GM23248 (cell line): ENCODE measurements at regions not wholly inside any gene's neighbourhood (a gene's known extent, or its start where the extent isn't known, plus 50 kb on each side); places are given as distances from the start of the nearest gene placed in this dataset.
A peak's percentile ranks its signal among the peaks of the same experiment; 100 is the strongest.

Experiments used
- DNase-seq: peaks from one replicate; pipeline ENCODE4 v3.0.0-alpha.2; 2015
- H2AFZ ChIP-seq: fragments of 200-600 bp; sonication (generic); 2 replicates; pipeline ENCODE4 v1.6.1; 2016; ENCODE audit warnings: antibody characterized with exemption
- H3F3A ChIP-seq: fragments of 200-600 bp; sonication (generic); 2 replicates; pipeline ENCODE4 v1.6.1; 2016; ENCODE audit warnings: mild to moderate bottlenecking, antibody characterized with exemption, mixed run types; ENCODE audit not compliant: insufficient read depth
- H3K27ac ChIP-seq: fragments of 200-600 bp; sonication (generic); 2 replicates; pipeline ENCODE4 v1.5.1; 2016; ENCODE audit warnings: mild to moderate bottlenecking
- H3K27me3 ChIP-seq: fragments of 200-600 bp; sonication (generic); replicated peaks from 2 replicates; pipeline ENCODE4 v1.6.1; 2016; ENCODE audit warnings: mild to moderate bottlenecking; ENCODE audit not compliant: insufficient read depth
- H3K36me3 ChIP-seq: fragments of 200-600 bp; sonication (generic); 2 replicates; pipeline ENCODE4 v1.6.1; 2016; ENCODE audit warnings: low read depth, mild to moderate bottlenecking
- H3K4me1 ChIP-seq: fragments of 200-600 bp; sonication (generic); 2 replicates; pipeline ENCODE4 v1.6.1; 2016; ENCODE audit warnings: mild to moderate bottlenecking; ENCODE audit not compliant: insufficient read depth
- H3K4me2 ChIP-seq: fragments of 200-600 bp; sonication (generic); one replicate; pipeline ENCODE4 v1.6.1; 2016; ENCODE audit warnings: mild to moderate bottlenecking; ENCODE audit not compliant: unreplicated experiment
- H3K4me3 ChIP-seq: fragments of 200-600 bp; sonication (generic); 2 replicates; pipeline ENCODE4 v1.5.1; 2016; ENCODE audit warnings: mild to moderate bottlenecking
- H3K79me2 ChIP-seq: fragments of 200-600 bp; sonication (generic); 2 replicates; pipeline ENCODE4 v1.6.1; 2016; ENCODE audit warnings: mild to moderate bottlenecking; ENCODE audit not compliant: insufficient read depth
- H3K9ac ChIP-seq: fragments of 200-600 bp; sonication (generic); 2 replicates; pipeline ENCODE4 v1.6.1; 2016; ENCODE audit warnings: mild to moderate bottlenecking
- H3K9me2 ChIP-seq: fragments of 200-600 bp; sonication (generic); 2 replicates; pipeline ENCODE4 v1.6.1; 2016; ENCODE audit warnings: mixed run types, mild to moderate bottlenecking, moderate library complexity; ENCODE audit not compliant: insufficient read depth
- H3K9me3 ChIP-seq: fragments of 200-600 bp; sonication (generic); one replicate; pipeline ENCODE4 v1.6.1; 2017; ENCODE audit warnings: low read depth
- H4K20me1 ChIP-seq: fragments of 200-600 bp; sonication (generic); 2 replicates; pipeline ENCODE4 v1.6.0; 2016; ENCODE audit not compliant: insufficient read depth
- EZH2 ChIP-seq: fragments of 200-600 bp; sonication (generic); IDR thresholded peaks from 2 replicates; pipeline ENCODE4 v1.6.1; 2018; ENCODE audit warnings: antibody characterized with exemption, mild to moderate bottlenecking; ENCODE audit not compliant: insufficient read depth, poor library complexity, severe bottlenecking
- EZH2phosphoT487 ChIP-seq: fragments of 200-600 bp; sonication (generic); IDR thresholded peaks from 2 replicates; pipeline ENCODE4 v1.6.1; 2018; ENCODE audit warnings: antibody characterized with exemption, moderate library complexity, mild to moderate bottlenecking, low read depth; ENCODE audit not compliant: insufficient read depth
- WGBS, 2 experiments: methylation state at CpG; one replicate each; pipeline ENCODE4 v1.1.6; 2015 to 2017; ENCODE audit warnings: low lambda C conversion rate in 2 of 2, low coverage in 1 of 2; ENCODE audit errors: missing lambda C conversion rate in 2 of 2; 5-methylcytosine and 5-hydroxymethylcytosine counted together
- in situ Hi-C: fragments of 300-500 bp; cut with MboI; formaldehyde crosslinking; loops from 2 replicates; pipeline ENCODE4 v1.15.0; 2020

DNA sequence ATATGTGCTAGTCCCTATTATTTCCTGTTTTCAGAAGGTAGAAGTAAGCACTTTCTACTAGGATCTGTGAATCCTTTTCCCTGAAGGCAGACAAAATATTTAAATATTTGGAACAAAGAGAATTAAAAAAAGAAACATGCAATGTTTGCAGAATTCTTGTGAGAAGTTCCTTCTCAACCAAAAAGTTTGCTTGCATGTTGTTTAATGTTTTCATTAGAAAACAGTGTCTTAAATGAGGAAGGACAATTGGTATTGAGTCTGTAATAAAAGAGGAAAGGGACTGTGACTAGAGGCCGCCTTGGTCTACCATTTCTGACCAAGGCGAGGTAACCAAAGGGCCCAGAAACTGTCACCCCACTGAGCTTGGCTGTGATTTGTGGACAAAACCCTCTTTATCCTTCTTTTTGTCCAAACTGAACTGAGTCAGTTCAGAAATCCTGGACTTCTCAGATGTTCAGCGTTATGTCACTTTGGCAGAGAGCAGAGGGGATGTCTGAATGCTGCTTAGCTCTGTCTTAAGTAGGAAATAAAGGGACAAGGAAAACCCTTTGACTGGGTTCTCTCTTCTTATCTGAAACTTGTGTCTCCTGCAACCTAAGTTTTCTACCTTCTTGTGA is 129.8 kb upstream of the CPM start:
- Histone ChIP-seq H3K4me1 (peaks cover 11% of the 10 kb centered on the region), H3K27ac (no peak overlapping the region), H3K4me2 (no peak overlapping the region), H3K9me3 (no peaks in the 10 kb centered on the region), H3K9ac (no peak overlapping the region), H2AFZ (peak overlapping the region; percentile 66), H4K20me1 (no peaks in the 10 kb centered on the region), H3K4me3 (no peak overlapping the region), H3K27me3 (no peaks in the 10 kb centered on the region), H3K9me2 (no peaks in the 10 kb centered on the region), H3F3A (peaks cover 24% of the 10 kb centered on the region), H3K79me2 (no peaks in the 10 kb centered on the region), H3K36me3 (no peaks in the 10 kb centered on the region)
- no peak for DNase-seq
- in situ Hi-C loops, result no loop called here
- TF ChIP-seq EZH2 (no peak), EZH2phosphoT487 (no peak)
- 38 to 51% methylated on average over 3 of the region's 3 CpGs for WGBS, 2 experiments

DNA sequence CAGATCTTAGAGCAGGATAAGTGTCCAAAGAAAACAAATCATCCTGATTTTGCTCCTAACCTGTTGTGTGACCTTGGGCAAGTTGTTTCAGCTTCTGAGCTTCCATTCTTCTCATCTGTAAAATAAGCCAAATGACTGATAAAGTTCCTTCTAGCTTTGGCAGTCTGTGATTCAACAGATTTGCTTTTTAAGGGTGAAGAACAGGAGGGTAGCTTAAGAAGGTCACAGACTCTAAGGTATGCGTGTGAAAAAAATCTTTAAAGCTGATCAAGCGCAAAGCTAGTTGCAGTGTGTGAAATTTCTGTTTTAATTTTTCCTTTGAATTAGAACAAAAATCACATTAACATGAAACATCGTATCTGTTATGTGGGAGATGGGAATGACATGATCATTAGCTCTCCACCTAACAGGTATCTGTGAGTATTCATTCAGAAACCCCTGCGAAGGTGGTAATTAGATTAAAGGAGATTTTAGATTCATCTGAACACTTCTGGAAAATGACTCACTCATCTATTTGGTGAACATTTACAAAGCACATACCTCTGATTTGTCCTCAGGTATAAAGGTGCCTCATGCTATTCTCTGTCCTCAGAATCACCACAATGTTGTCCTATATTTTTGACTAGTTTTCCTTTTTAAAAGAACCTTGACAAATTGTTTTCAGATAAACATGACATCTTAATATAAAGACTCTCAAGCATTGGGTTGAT is 131.9 kb upstream of the CPM start:
- no peak overlapping the region for H3K4me3 ChIP-seq
- peaks cover 11% of the 10 kb centered on the region for H3K4me1 ChIP-seq
- no peaks in the 10 kb centered on the region for H3K27me3 ChIP-seq
- no peaks in the 10 kb centered on the region for H4K20me1 ChIP-seq
- no peak overlapping the region for H3K27ac ChIP-seq
- H3K4me2 ChIP-seq, result no peak overlapping the region
- TF ChIP-seq EZH2 (no peak), EZH2phosphoT487 (no peak)
- H3K79me2 ChIP-seq, result no peaks in the 10 kb centered on the region
- no peak overlapping the region for H3K9ac ChIP-seq
- WGBS, 2 experiments, result 92 to 94% methylated on average over 4 of the region's 4 CpGs
- DNase-seq, result no peak
- H2AFZ ChIP-seq, result no peak overlapping the region
- in situ Hi-C loops, result no loop called here
- H3F3A ChIP-seq, result peaks cover 10% of the 10 kb centered on the region; the same call in 1 of the 2 replicates
- H3K36me3 ChIP-seq, result no peaks in the 10 kb centered on the region
- H3K9me2 ChIP-seq, result no peaks in the 10 kb centered on the region
- H3K9me3 ChIP-seq, result no peaks in the 10 kb centered on the region

DNA sequence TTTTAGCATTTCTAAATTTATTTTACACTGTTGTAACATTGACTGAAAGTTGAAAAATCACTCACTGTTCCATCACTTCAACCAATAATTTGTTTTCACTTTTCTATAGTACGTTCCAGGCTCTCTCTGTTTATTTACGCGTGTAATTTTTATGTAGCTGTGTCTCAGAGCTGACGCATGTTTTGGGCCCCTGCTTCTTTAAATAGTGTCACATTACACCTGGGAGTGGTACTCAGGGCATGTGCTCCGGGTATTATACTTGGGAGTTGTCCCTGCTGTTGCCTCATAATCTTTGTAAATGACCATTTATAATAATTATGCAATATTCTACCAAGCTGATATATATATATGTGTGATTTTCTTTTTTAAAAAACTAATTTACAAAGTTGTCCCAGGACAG is 132.8 kb upstream of the CPM start:
- TF ChIP-seq EZH2phosphoT487 (no peak), EZH2 (no peak)

DNA sequence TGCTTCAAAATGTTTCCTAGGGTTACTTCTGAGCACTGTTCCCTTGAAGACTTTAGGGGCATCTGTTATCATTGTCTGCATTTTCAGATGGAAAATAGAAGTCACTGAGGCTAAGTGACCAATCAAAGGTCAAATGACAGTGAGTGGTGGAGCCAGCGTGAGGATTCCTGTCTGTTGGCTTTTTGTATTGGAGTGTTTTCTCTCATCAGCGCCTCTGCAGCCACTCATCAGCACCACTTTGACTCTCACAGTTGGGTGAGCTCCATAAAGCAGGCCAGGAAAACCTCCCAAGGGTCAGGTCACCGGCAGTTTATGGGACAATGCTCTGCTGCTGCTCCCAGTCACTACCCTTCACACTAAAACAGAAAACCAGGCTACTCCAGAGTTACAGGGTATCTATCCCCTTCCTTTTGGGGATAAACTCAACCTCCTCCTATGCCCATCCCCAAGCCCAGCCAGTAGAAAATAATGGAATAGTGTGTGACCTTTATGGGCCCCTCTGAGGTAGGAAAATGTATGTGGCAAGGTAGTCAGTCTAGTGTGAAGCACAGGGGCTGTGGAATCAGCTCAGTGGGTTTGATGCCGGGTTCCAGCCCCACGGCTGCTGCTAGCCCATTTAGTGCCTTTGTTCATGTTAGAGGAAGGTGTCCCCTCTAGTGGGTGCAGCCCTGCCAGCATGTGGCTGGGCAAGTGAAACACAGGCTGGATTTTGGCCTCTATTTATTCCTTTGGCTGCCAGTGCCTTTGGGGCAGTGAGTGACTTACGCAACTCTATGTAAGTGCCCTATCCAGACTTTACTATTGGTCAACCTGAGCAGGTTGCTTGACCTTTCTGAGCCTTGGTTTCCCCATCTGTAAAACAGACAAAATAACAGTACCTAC is 133.8 kb upstream of the CPM start:
- no peak overlapping the region for H3K27ac ChIP-seq
- H3K9me3 ChIP-seq, result no peaks in the 10 kb centered on the region
- no peaks in the 10 kb centered on the region for H3K9me2 ChIP-seq
- no peak for DNase-seq
- 85 to 89% methylated on average over 6 of the region's 6 CpGs for WGBS, 2 experiments
- TF ChIP-seq EZH2, result no peak
- TF ChIP-seq EZH2phosphoT487, result no peak
- H3K4me2 ChIP-seq, result no peak overlapping the region
- H3K9ac ChIP-seq, result no peak overlapping the region
- in situ Hi-C loops, result no loop called here
- no peaks in the 10 kb centered on the region for H3K36me3 ChIP-seq
- no peak overlapping the region for H2AFZ ChIP-seq
- H3K27me3 ChIP-seq, result no peaks in the 10 kb centered on the region
- no peaks in the 10 kb centered on the region for H3K79me2 ChIP-seq
- H3F3A ChIP-seq, result peaks cover 19% of the 10 kb centered on the region; the same call in 1 of the 2 replicates
- H3K4me1 ChIP-seq, result peaks cover 11% of the 10 kb centered on the region
- no peak overlapping the region for H3K4me3 ChIP-seq
- H4K20me1 ChIP-seq, result no peaks in the 10 kb centered on the region

More for the DNA sequence above, 132.8 kb upstream of the CPM start:
- no peaks in the 10 kb centered on the region for H4K20me1 ChIP-seq
- H3K9me2 ChIP-seq, result no peaks in the 10 kb centered on the region
- H3K9ac ChIP-seq, result no peak overlapping the region
- H3K79me2 ChIP-seq, result no peaks in the 10 kb centered on the region
- 84 to 85% methylated on average over 5 of the region's 5 CpGs for WGBS, 2 experiments
- no peak overlapping the region for H3K27ac ChIP-seq
- H3K27me3 ChIP-seq, result no peaks in the 10 kb centered on the region
- H2AFZ ChIP-seq, result no peak overlapping the region
- H3K4me2 ChIP-seq, result no peak overlapping the region
- H3K4me3 ChIP-seq, result no peak overlapping the region
- peaks cover 11% of the 10 kb centered on the region for H3K4me1 ChIP-seq
- peaks cover 12% of the 10 kb centered on the region; the same call in 1 of the 2 replicates for H3F3A ChIP-seq
- H3K36me3 ChIP-seq, result no peaks in the 10 kb centered on the region
- no peak for DNase-seq
- in situ Hi-C loops, result no loop called here
- H3K9me3 ChIP-seq, result no peaks in the 10 kb centered on the region
